BLaER1 (cell line): ENCODE measurements at regions not wholly inside any gene's neighbourhood (a gene's known extent, or its start where the extent isn't known, plus 50 kb on each side); places are given as distances from the start of the nearest gene placed in this dataset.

ENCODE experiments used
- H3K27ac ChIP-seq: shearing (Covaris generic); formaldehyde crosslinking; 2 replicates; pipeline ENCODE4 v1.8.1; 2022
- H3K27me3 ChIP-seq: shearing (Covaris generic); formaldehyde crosslinking; 2 replicates; pipeline ENCODE4 v1.8.1; 2022
- H3K36me3 ChIP-seq: shearing (Covaris generic); formaldehyde crosslinking; 2 replicates; pipeline ENCODE4 v1.8.1; 2022
- H3K4me1 ChIP-seq: shearing (Covaris generic); formaldehyde crosslinking; 2 replicates; pipeline ENCODE4 v1.8.1; 2022
- H3K4me2 ChIP-seq: shearing (Covaris generic); formaldehyde crosslinking; 2 replicates; pipeline ENCODE4 v1.8.1; 2022
- H3K4me3 ChIP-seq: shearing (Covaris generic); formaldehyde crosslinking; 2 replicates; pipeline ENCODE4 v1.8.1; 2022
- H3K9ac ChIP-seq: shearing (Covaris generic); formaldehyde crosslinking; 2 replicates; pipeline ENCODE4 v1.8.1; 2022
- H3K9me3 ChIP-seq: shearing (Covaris generic); formaldehyde crosslinking; 2 replicates; pipeline ENCODE4 v1.8.1; 2022
- H4K20me1 ChIP-seq: shearing (Covaris generic); formaldehyde crosslinking; 2 replicates; pipeline ENCODE4 v1.8.1; 2022
- Cebpa-rat ChIP-seq: shearing (Covaris generic); IDR thresholded peaks from 2 replicates; pipeline ENCODE4 v1.8.1; 2022

DNA sequence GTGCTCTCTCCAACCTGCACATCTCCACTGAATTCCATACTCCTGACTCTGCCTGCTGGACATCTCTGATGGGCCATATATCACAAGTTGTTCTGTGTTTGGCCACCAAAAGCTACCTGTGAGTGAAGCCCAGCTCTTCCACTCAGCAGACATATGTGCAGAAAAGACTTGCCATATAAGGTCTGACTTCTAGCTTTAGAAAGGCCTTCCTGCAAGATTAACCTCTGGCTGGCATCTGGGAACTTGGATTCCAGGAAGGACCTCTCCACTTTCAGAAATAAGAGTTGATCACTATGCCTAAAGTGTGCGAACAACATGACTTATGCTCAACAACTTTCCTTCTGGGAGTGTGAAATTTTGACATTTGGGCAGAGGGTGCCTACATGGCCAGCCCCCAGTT lies 113.7 kb downstream of the TNFAIP3 start:
- H3K4me1 ChIP-seq, result peaks cover 9% of the 10 kb centered on the region
- no peaks in the 10 kb centered on the region for H3K9me3 ChIP-seq
- no peak overlapping the region for H3K9ac ChIP-seq
- no peak for TF ChIP-seq Cebpa-rat
- no peak overlapping the region for H3K4me2 ChIP-seq
- H3K27ac ChIP-seq, result no peak overlapping the region
- no peaks in the 10 kb centered on the region for H4K20me1 ChIP-seq
- no peak overlapping the region for H3K4me3 ChIP-seq
- H3K36me3 ChIP-seq, result no peaks in the 10 kb centered on the region
- no peaks in the 10 kb centered on the region for H3K27me3 ChIP-seq

DNA sequence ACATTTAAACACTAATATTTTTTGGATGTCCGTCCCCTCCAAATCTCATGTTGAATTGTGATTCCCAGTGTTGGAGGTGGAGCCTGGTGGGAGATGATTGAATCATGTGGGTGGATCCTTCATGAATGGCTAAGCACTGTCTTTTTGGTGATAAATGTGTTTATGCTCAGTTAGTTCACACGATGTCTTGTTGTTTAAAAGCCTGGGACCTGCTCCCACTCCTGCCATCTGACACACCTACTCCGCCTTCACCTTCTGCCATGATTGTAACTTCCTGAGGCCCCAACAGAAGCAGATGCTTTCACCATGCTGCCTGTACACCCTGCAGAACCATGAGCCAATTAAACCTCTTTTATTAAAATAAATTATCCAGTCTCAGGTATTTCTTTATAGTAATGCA lies 114.7 kb downstream of the TNFAIP3 start:
- Histone ChIP-seq H3K36me3 (no peaks in the 10 kb centered on the region), H3K9ac (no peak overlapping the region), H3K27ac (no peak overlapping the region), H3K9me3 (no peaks in the 10 kb centered on the region), H3K27me3 (no peaks in the 10 kb centered on the region), H3K4me1 (peaks cover 5% of the 10 kb centered on the region; the same call in 1 of the 2 replicates), H3K4me2 (no peak overlapping the region), H3K4me3 (no peak overlapping the region), H4K20me1 (no peaks in the 10 kb centered on the region)
- TF ChIP-seq Cebpa-rat, result no peak

DNA sequence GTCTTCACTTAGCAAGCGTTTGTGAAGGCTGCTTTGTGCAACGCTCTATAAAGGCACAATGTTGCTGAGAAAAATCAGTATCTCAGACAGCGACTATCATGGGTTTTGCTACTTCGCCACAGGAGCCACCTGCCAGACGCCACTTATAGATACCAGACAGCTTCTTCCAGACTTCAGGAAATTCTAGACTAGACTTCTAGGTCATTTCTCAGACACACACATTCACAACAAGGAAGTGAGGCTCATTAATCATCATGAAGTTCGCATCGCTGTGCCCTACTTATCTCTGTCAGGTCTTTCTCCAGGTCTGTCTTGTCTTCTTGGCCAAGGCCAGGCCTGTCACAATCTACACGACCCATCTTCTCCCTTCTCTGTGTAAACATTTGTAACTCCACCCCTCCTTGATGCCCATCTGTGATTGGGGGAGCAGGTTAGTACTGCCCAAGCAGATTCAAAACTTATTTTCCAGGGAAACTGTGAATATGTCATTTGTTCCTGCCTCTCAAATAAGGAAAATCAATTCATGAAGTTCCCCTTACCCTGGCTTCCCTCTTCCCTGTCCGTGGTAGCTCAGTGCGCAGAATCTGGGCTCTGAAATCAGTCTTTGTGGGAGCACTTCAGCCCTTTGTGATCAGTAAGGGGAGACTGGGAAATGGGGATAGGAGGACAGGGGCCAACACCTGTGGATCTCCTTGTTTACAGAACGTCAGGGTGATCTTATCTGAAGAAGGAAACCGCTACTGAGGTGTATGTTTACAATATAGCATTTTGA lies 115.5 kb downstream of the TNFAIP3 start:
- H3K4me1 ChIP-seq, result peaks cover 4% of the 10 kb centered on the region; the same call in 1 of the 2 replicates
- H3K9me3 ChIP-seq, result no peaks in the 10 kb centered on the region
- no peak overlapping the region for H3K9ac ChIP-seq
- no peaks in the 10 kb centered on the region for H4K20me1 ChIP-seq
- no peaks in the 10 kb centered on the region for H3K27me3 ChIP-seq
- TF ChIP-seq Cebpa-rat, result no peak
- H3K4me3 ChIP-seq, result no peak overlapping the region
- no peaks in the 10 kb centered on the region for H3K36me3 ChIP-seq
- H3K27ac ChIP-seq, result no peak overlapping the region
- no peak overlapping the region for H3K4me2 ChIP-seq

DNA sequence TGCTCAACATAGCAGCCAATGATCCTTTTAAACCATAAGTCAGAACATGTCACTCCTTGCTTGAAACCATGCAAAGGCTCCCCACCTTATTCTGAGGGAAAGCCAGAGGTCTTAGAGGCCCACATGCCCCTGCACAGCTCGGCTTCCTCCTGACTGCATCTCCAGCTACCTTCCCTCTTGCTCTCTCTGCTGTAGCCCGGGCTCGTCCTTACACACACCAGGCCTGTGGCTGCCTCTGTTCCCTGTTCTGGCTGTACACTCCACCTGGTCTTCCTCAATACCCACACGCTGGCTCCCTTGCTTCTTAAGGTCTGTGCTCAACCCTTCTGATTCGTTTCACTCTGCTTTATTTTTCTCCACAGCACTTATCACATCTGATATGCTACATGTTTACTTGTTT lies 116.2 kb downstream of the TNFAIP3 start:
- no peak overlapping the region for H3K4me3 ChIP-seq
- H4K20me1 ChIP-seq, result no peaks in the 10 kb centered on the region
- no peak for TF ChIP-seq Cebpa-rat
- H3K27ac ChIP-seq, result no peak overlapping the region
- no peaks in the 10 kb centered on the region for H3K9me3 ChIP-seq
- no peaks in the 10 kb centered on the region for H3K36me3 ChIP-seq
- no peak overlapping the region for H3K9ac ChIP-seq
- H3K27me3 ChIP-seq, result no peaks in the 10 kb centered on the region
- no peak overlapping the region for H3K4me2 ChIP-seq
- no peaks in the 10 kb centered on the region for H3K4me1 ChIP-seq

DNA sequence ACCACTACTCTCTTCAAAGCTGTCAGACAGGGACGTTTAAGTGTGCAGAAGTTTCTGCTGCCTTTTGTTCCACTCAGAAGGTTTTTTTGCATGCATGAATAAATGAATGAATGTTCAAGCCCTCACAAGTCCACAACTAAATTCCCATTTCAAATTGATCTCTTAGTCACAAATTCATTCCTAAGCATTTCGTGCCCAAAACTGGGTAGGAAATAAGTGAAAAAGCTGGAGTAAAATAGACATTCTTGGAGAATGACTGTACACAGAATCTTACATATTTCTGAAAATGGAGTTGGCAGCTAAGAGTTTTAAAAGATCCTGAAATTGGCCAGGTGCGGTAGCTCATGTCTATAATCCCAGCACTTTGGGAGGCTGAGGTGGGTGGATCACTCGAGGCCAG lies 117.6 kb downstream of the PERP start:
- Histone ChIP-seq H3K27me3 (no peaks in the 10 kb centered on the region), H4K20me1 (no peaks in the 10 kb centered on the region), H3K4me3 (no peak overlapping the region), H3K27ac (no peak overlapping the region), H3K36me3 (no peaks in the 10 kb centered on the region), H3K9ac (no peak overlapping the region), H3K4me2 (no peak overlapping the region), H3K9me3 (no peaks in the 10 kb centered on the region), H3K4me1 (no peaks in the 10 kb centered on the region)
- TF ChIP-seq Cebpa-rat, result no peak

DNA sequence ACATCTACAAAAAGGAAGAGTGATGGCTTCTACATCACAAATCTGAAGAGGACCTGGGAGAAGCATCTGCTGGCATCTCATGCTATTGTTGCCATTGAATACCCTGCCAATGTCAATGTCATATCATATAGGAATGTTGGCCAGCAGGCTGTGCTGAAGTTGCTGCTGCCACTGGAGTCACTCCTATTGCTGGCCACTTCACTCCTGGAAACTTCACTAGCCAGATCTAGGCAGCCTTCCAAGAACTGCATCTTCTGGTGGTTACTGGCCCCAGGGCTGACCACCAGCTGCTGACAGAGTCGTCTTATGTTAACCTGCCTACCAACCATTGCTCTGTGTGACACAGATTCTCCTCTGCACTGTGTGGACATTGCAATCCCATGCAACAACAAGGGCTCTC lies 111.8 kb downstream of the PERP start:
- Histone ChIP-seq H3K9ac (no peak overlapping the region), H3K4me3 (no peak overlapping the region), H3K9me3 (peaks cover 4% of the 10 kb centered on the region; the same call in 1 of the 2 replicates), H4K20me1 (no peaks in the 10 kb centered on the region), H3K27me3 (no peaks in the 10 kb centered on the region), H3K4me2 (no peak overlapping the region), H3K4me1 (no peaks in the 10 kb centered on the region), H3K27ac (no peak overlapping the region), H3K36me3 (no peaks in the 10 kb centered on the region)
- TF ChIP-seq Cebpa-rat, result no peak

DNA sequence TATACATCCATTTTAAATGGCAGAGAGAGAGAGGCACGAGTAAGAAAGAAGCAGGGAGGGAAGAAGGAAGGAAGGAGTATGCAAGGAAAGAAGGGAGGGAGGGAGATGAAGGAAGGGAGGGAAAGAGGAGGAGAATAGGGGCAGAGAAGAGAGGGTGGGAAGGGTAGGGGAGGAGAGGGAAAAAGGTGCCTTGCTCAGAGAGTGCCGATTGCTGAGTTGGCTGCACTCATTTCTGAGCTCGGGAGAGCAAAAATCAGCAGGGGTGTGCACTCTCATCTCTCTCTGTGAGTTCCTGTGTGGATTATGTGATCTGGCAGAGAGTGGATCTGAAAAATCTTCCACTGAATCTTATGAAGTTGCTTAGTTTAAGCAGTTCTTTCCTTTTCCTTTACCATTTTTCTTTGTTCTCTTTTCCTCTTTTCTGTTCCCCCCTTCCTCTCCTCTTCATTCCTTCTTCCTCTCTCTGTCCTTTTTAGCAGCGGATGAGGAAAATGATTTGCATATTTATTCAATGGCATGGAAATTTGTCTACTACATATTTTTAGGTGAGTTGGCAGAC lies 108.7 kb downstream of the PERP start:
- Histone ChIP-seq H3K27ac (no peak overlapping the region), H3K4me2 (no peak overlapping the region), H3K36me3 (no peaks in the 10 kb centered on the region), H3K9me3 (peaks cover 4% of the 10 kb centered on the region; the same call in 1 of the 2 replicates), H3K4me1 (no peaks in the 10 kb centered on the region), H3K27me3 (no peaks in the 10 kb centered on the region), H3K9ac (no peak overlapping the region), H4K20me1 (no peaks in the 10 kb centered on the region), H3K4me3 (no peak overlapping the region)
- TF ChIP-seq Cebpa-rat, result no peak

DNA sequence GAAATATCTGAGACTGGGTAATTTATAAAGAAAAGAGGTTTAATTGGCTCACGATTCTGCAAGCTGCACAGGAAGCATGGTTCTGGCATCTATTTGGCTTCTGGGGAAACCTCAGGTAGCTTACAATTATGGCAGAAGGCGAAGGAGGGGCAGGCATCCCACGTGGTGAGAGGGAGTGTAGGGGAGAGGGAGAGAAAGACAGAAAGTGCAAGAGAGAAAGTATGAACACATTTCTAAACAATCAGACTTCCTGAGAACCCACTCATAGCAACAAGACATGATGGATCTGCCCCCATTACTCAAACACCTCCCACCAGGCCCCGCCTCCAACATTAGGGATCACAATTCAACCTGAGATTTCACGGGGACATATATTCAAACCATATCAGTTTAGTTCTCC lies 107.4 kb downstream of the PERP start:
- Histone ChIP-seq H3K4me1 (no peaks in the 10 kb centered on the region), H3K9me3 (peaks cover 4% of the 10 kb centered on the region; the same call in 1 of the 2 replicates), H4K20me1 (no peaks in the 10 kb centered on the region), H3K4me3 (no peak overlapping the region), H3K9ac (no peak overlapping the region), H3K27me3 (no peaks in the 10 kb centered on the region), H3K4me2 (no peak overlapping the region), H3K36me3 (no peaks in the 10 kb centered on the region), H3K27ac (no peak overlapping the region)
- no peak for TF ChIP-seq Cebpa-rat

DNA sequence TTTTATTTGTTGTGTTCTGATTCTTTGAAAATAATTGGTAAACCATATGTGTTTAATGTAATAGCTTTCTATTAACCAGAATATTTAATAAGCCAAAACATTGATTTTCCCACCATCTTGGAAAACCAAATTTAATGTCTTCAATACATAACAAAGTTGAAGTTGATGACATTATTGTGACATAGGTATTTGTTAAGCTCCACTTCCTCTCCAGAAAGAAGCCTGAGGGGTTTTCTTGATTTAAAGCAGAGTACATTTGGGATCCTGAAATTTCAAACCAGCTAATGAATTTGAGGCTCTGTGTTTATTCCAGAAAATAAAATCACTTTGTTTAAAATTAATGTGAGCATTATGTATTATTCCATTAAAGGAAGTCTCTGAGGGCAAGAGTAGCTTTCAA lies 106.3 kb downstream of the PERP start:
- H3K9me3 ChIP-seq, result peaks cover 4% of the 10 kb centered on the region; the same call in 1 of the 2 replicates
- no peak overlapping the region for H3K4me3 ChIP-seq
- H3K27ac ChIP-seq, result no peak overlapping the region
- no peaks in the 10 kb centered on the region for H4K20me1 ChIP-seq
- H3K4me1 ChIP-seq, result no peaks in the 10 kb centered on the region
- TF ChIP-seq Cebpa-rat, result no peak
- no peak overlapping the region for H3K9ac ChIP-seq
- no peak overlapping the region for H3K4me2 ChIP-seq
- H3K36me3 ChIP-seq, result no peaks in the 10 kb centered on the region
- no peaks in the 10 kb centered on the region for H3K27me3 ChIP-seq

DNA sequence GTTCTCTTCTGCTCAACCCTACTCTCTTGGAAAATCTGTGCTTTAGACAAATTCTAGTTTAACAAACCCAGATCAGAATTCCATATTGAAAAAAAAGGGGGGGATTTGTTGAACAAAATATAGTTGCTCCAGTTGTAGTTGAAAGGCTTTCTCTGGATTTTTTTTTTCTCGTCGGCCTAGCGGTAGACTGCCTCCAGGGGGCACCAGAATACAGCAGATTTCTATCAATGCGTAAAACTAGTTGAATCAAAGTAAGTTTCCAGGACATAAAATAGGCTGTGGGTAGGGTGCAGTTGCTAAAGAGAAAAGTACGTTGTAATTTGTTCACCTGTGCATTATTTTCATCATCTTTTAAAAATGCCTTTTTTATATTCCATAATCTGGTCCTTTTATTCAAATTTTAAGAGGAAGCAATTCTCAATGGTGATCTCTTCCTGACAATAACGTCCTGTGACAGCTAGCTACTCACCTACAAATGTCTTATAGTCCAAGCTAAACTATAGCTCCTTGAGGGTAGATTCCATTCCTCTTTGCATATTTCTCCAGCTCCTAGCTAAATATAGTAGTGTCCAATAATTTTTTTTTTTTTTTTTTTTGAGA lies 105.4 kb downstream of the PERP start:
- Histone ChIP-seq H4K20me1 (no peaks in the 10 kb centered on the region), H3K4me1 (no peaks in the 10 kb centered on the region)
- TF ChIP-seq Cebpa-rat, result no peak

More for the DNA sequence above, 105.4 kb downstream of the PERP start:
- no peaks in the 10 kb centered on the region for H3K27me3 ChIP-seq
- H3K9ac ChIP-seq, result no peak overlapping the region
- peaks cover 4% of the 10 kb centered on the region; the same call in 1 of the 2 replicates for H3K9me3 ChIP-seq
- H3K4me2 ChIP-seq, result no peak overlapping the region
- H3K27ac ChIP-seq, result no peak overlapping the region
- H3K36me3 ChIP-seq, result no peaks in the 10 kb centered on the region
- H3K4me3 ChIP-seq, result no peak overlapping the region
